IMR-90 (cell line): ENCODE measurements at regions not wholly inside any gene's neighbourhood (a gene's known extent, or its start where the extent isn't known, plus 50 kb on each side); places are given as distances from the start of the nearest gene placed in this dataset.

Source experiments
- ATAC-seq: fragments of 200-7000 bp; cut with Tn5 transposase; 2 replicates; pipeline ENCODE4 v1.9.1; 2020; ENCODE audit warnings: low read depth, mild to moderate bottlenecking, moderate library complexity
- BruUV-seq: library from RNA; stranded (reverse); fragments of 400-500 nt; replicated peaks from 2 replicates; lab custom pipeline; 2021; lab: Mats Ljungman, UMichigan
- CTCF ChIA-PET: fragments of 300-600 bp; formaldehyde crosslinking; extraction: SDS; loops from one replicate; lab custom pipeline; 2021; ENCODE audit warnings: antibody characterized with exemption; lab: Yijun Ruan, JAX
- POLR2A ChIA-PET: fragments of 300-600 bp; sonication (Branson Sonifier 250); formaldehyde crosslinking; loops from one replicate; lab custom pipeline; 2022; ENCODE audit warnings: antibody characterized with exemption; ENCODE audit not compliant: unreplicated experiment; lab: Charles Lee
- DNase-seq: peaks from one replicate; pipeline ENCODE4 v3.0.0; 2013
- H2AFZ ChIP-seq: replicated peaks from 2 replicates; pipeline ENCODE3; 2013; ENCODE audit warnings: low read length, mild to moderate bottlenecking; ENCODE audit not compliant: poor library complexity
- H2AK5ac ChIP-seq: 2 replicates; pipeline ENCODE4 v1.6.1; 2013; ENCODE audit warnings: low read depth, low read length, inconsistent platforms
- H2AK9ac ChIP-seq: replicated peaks from 2 replicates; pipeline ENCODE3; 2013; ENCODE audit warnings: mild to moderate bottlenecking, low read depth, low read length, moderate library complexity; ENCODE audit not compliant: poor library complexity
- H2BK120ac ChIP-seq: 2 replicates; pipeline ENCODE4 v1.6.1; 2013; ENCODE audit warnings: low read depth, low read length, inconsistent platforms
- H2BK15ac ChIP-seq: 3 replicates; pipeline ENCODE4 v1.6.1; 2013; ENCODE audit warnings: low read depth, low read length, inconsistent platforms
- H2BK20ac ChIP-seq: 2 replicates; pipeline ENCODE4 v1.6.1; 2013; ENCODE audit warnings: low read depth, mild to moderate bottlenecking, inconsistent platforms, low read length, moderate library complexity
- H2BK5ac ChIP-seq: 2 replicates; pipeline ENCODE4 v1.6.1; 2013; ENCODE audit warnings: mild to moderate bottlenecking, low read depth, low read length, inconsistent platforms; ENCODE audit not compliant: poor library complexity, severe bottlenecking
- H3K14ac ChIP-seq: replicated peaks from 2 replicates; pipeline ENCODE4 v1.6.1; 2013; ENCODE audit warnings: low read depth, low read length, inconsistent platforms
- H3K18ac ChIP-seq: 2 replicates; pipeline ENCODE4 v1.6.1; 2013; ENCODE audit warnings: low read depth, low read length, control low read depth
- H3K23ac ChIP-seq: 2 replicates; pipeline ENCODE4 v1.6.1; 2013; ENCODE audit warnings: low read depth, low read length, inconsistent platforms
- H3K27ac ChIP-seq: 2 replicates; pipeline ENCODE4 v1.5.1; 2013; ENCODE audit warnings: mild to moderate bottlenecking, control low read depth, low read length; ENCODE audit not compliant: insufficient read depth
- H3K27me3 ChIP-seq: 2 replicates; pipeline ENCODE4 v1.6.1; 2013; ENCODE audit warnings: low read length; ENCODE audit not compliant: control insufficient read depth, insufficient read depth
- H3K36me3 ChIP-seq: 2 replicates; pipeline ENCODE4 v1.6.1; 2013; ENCODE audit warnings: low read length, mixed read lengths; ENCODE audit not compliant: control insufficient read depth, insufficient read depth
- H3K4ac ChIP-seq: 2 replicates; pipeline ENCODE4 v1.6.1; 2013; ENCODE audit warnings: low read depth, low read length, inconsistent platforms
- H3K4me1 ChIP-seq: 2 replicates; pipeline ENCODE4 v1.6.1; 2013; ENCODE audit warnings: low read length, mixed read lengths; ENCODE audit not compliant: control insufficient read depth, insufficient read depth
- H3K4me2 ChIP-seq: 2 replicates; pipeline ENCODE4 v1.6.1; 2013; ENCODE audit warnings: low read depth, mild to moderate bottlenecking, control low read depth, low read length, moderate library complexity
- H3K4me3 ChIP-seq: 2 replicates; pipeline ENCODE4 v1.5.1; 2013; ENCODE audit warnings: low read depth, mild to moderate bottlenecking, control low read depth, low read length, moderate library complexity; ENCODE audit not compliant: insufficient read depth
- H3K56ac ChIP-seq: 2 replicates; pipeline ENCODE4 v1.6.1; 2013; ENCODE audit warnings: low read length, inconsistent platforms; ENCODE audit not compliant: insufficient read depth; ENCODE audit errors: extremely low read depth
- H3K79me1 ChIP-seq, 2 experiments: 2 replicates each; pipeline ENCODE4 v1.6.1; 2013; ENCODE audit warnings: low read length in 2 of 2, inconsistent platforms in 1 of 2, low read depth in 1 of 2
- H3K9ac ChIP-seq: 2 replicates; pipeline ENCODE4 v1.6.1; 2013; ENCODE audit warnings: low read depth, low read length, control low read depth
- H3K9me1 ChIP-seq: 2 replicates; pipeline ENCODE4 v1.6.1; 2013; ENCODE audit warnings: low read length, inconsistent platforms; ENCODE audit not compliant: insufficient read depth
- H3K9me3 ChIP-seq: 2 replicates; pipeline ENCODE4 v1.6.1; 2013; ENCODE audit warnings: low read length; ENCODE audit not compliant: control insufficient read depth, insufficient read depth
- H4K20me1 ChIP-seq: 2 replicates; pipeline ENCODE4 v1.6.1; 2013; ENCODE audit warnings: low read length, inconsistent platforms; ENCODE audit not compliant: insufficient read depth
- H4K5ac ChIP-seq: 2 replicates; pipeline ENCODE4 v1.6.1; 2013; ENCODE audit warnings: mild to moderate bottlenecking, low read depth, low read length, control low read depth
- H4K8ac ChIP-seq, 2 experiments: 2 replicates each; pipeline ENCODE4 v1.6.1; 2013; ENCODE audit warnings: low read depth in 2 of 2, low read length in 2 of 2, control low read depth in 1 of 2, inconsistent platforms in 1 of 2
- H4K91ac ChIP-seq: 2 replicates; pipeline ENCODE4 v1.6.1; 2013; ENCODE audit warnings: low read depth, low read length, inconsistent platforms; ENCODE audit not compliant: insufficient read depth
- BHLHE40 ChIP-seq: fragments of 150-350 bp; IDR thresholded peaks from 2 replicates; pipeline ENCODE4 v1.6.1; 2016; ENCODE audit warnings: mild to moderate bottlenecking, low read depth, low read length
- CEBPB ChIP-seq: IDR thresholded peaks from 2 replicates; pipeline ENCODE4 v1.6.1; 2012; ENCODE audit warnings: low read depth, low read length, improper control_type of control experiment
- CHD1 ChIP-seq: IDR thresholded peaks from 2 replicates; pipeline ENCODE4 v1.6.1; 2012; ENCODE audit warnings: low read depth, low read length, improper control_type of control experiment
- CTCF ChIP-seq: conservative IDR thresholded peaks from 2 replicates; pipeline ENCODE4 v1.5.1; 2012; ENCODE audit warnings: mild to moderate bottlenecking, low read depth, low read length, improper control_type of control experiment
- ELK1 ChIP-seq: fragments of 150-350 bp; IDR thresholded peaks from 2 replicates; pipeline ENCODE4 v1.6.1; 2016; ENCODE audit warnings: low read depth, mild to moderate bottlenecking, low read length, moderate library complexity, borderline replicate concordance
- FOS ChIP-seq: fragments of 150-350 bp; IDR thresholded peaks from 2 replicates; pipeline ENCODE4 v1.6.1; 2016; ENCODE audit warnings: low read depth, low read length
- MAFK ChIP-seq: IDR thresholded peaks from 2 replicates; pipeline ENCODE4 v1.6.1; 2012; ENCODE audit warnings: low read depth, low read length, improper control_type of control experiment
- MAZ ChIP-seq: IDR thresholded peaks from 2 replicates; pipeline ENCODE4 v1.6.1; 2012; ENCODE audit warnings: low read depth, mild to moderate bottlenecking, low read length, improper control_type of control experiment, moderate library complexity, borderline replicate concordance
- MXI1 ChIP-seq: IDR thresholded peaks from 2 replicates; pipeline ENCODE4 v1.6.1; 2012; ENCODE audit warnings: low read depth, mild to moderate bottlenecking, low read length, moderate library complexity, borderline replicate concordance
- POLR2A ChIP-seq: IDR thresholded peaks from 2 replicates; pipeline ENCODE4 v1.6.1; 2012; ENCODE audit warnings: mild to moderate bottlenecking, low read depth, low read length
- RAD21 ChIP-seq: IDR thresholded peaks from 2 replicates; pipeline ENCODE4 v1.6.1; 2012; ENCODE audit warnings: low read length, improper control_type of control experiment
- RCOR1 ChIP-seq: IDR thresholded peaks from 2 replicates; pipeline ENCODE4 v1.6.1; 2012; ENCODE audit warnings: mild to moderate bottlenecking, low read length, improper control_type of control experiment; ENCODE audit not compliant: insufficient replicate concordance
- SMC3 ChIP-seq: fragments of 150-350 bp; IDR thresholded peaks from 2 replicates; pipeline ENCODE4 v1.6.1; 2016; ENCODE audit warnings: low read depth, mild to moderate bottlenecking, antibody characterized with exemption, low read length, moderate library complexity
- USF2 ChIP-seq: fragments of 150-350 bp; IDR thresholded peaks from 2 replicates; pipeline ENCODE4 v1.6.1; 2017; ENCODE audit warnings: mild to moderate bottlenecking, antibody characterized with exemption, low read length, low read depth
- WGBS, 2 experiments: methylation state at CpG; one replicate each; pipeline versions ENCODE4 v1.1.5 to v1.1.7; 2013; ENCODE audit warnings: missing lambda C conversion rate in 2 of 2; ENCODE audit not compliant: insufficient read length in 1 of 2; ENCODE audit errors: extremely low coverage in 2 of 2; 5-methylcytosine and 5-hydroxymethylcytosine counted together
- dilution Hi-C: fragments of 300-500 bp; cut with HindIII; formaldehyde crosslinking; loops from one replicate; pipeline ENCODE4 v1.14.3; 2018; ENCODE audit warnings: low sequenced_read_pairs; ENCODE audit not compliant: unreplicated experiment
- in situ Hi-C: fragments of 300-500 bp; cut with MboI; formaldehyde crosslinking; loops from 3 replicates; pipeline ENCODE4 v1.14.3; 2019; ENCODE audit warnings: low sequenced_read_pairs, inconsistent platforms, mixed read lengths
- intact Hi-C: fragments of 100-400 bp; cut with micrococcal nuclease; formaldehyde crosslinking; loops from 2 replicates; pipeline ENCODE4 v1.10.0; 2022

GRCh38 chrX:40501164-40501855 is 79.5 kb upstream of the ATP6AP2 start:
- H3K27ac ChIP-seq: no peak overlapping the region

More at GRCh38 chrX:40501164-40501855, 79.5 kb upstream of the ATP6AP2 start:
- no peaks in the 10 kb centered on the region for H4K20me1 ChIP-seq
- H3K4me2 ChIP-seq: no peak overlapping the region
- H3K9me3 ChIP-seq: no peaks in the 10 kb centered on the region
- no peak overlapping the region for H2AK5ac ChIP-seq
- H4K8ac ChIP-seq: no peak overlapping the region
- no peaks in the 10 kb centered on the region for H3K79me1 ChIP-seq
- H4K91ac ChIP-seq: no peak overlapping the region
- no peak overlapping the region for H3K18ac ChIP-seq
- DNase-seq: no peak
- intact Hi-C loops (no loop called here), dilution Hi-C loops (no loop called here), in situ Hi-C loops (no loop called here)
- H2BK15ac ChIP-seq: no peak overlapping the region
- no peaks in the 10 kb centered on the region for H3K9me1 ChIP-seq
- H2BK5ac ChIP-seq: no peak overlapping the region
- no peak overlapping the region for H4K5ac ChIP-seq
- H3K4me3 ChIP-seq: no peak overlapping the region
- no peak overlapping the region for H3K9ac ChIP-seq
- no peak for ATAC-seq
- no peaks in the 10 kb centered on the region for H3K4me1 ChIP-seq
- TF ChIP-seq FOS (no peak), POLR2A (no peak), MAFK (no peak), BHLHE40 (no peak), USF2 (no peak), ELK1 (no peak), RCOR1 (no peak), CTCF (no peak), MXI1 (no peak), SMC3 (no peak), CEBPB (no peak), MAZ (no peak), CHD1 (no peak), RAD21 (no peak)
- BruUV-seq: no TSS peak
- H3K56ac ChIP-seq: no peak overlapping the region
- H3K14ac ChIP-seq: no peak overlapping the region
- 70% methylated on average over 7 of the region's 11 CpGs; no CpG with 5 or more reads in 1 of the 2 experiments for WGBS, 2 experiments
- ChIA-PET POLR2A (no interaction called here), CTCF (no interaction called here)
- H3K23ac ChIP-seq: no peak overlapping the region
- H2AK9ac ChIP-seq: no peak overlapping the region
- no peak overlapping the region for H3K4ac ChIP-seq
- H2AFZ ChIP-seq: peak overlapping the region; percentile 23
- H3K27me3 ChIP-seq: peaks cover 16% of the 10 kb centered on the region
- H3K36me3 ChIP-seq: no peaks in the 10 kb centered on the region
- no peak overlapping the region for H2BK120ac ChIP-seq
- H2BK20ac ChIP-seq: no peak overlapping the region
